ENCODE measurements at regions not wholly inside any gene's neighbourhood (a gene's known extent, or its start where the extent isn't known, plus 50 kb on each side); places are given as distances from the start of the nearest gene placed in this dataset.

DNA sequence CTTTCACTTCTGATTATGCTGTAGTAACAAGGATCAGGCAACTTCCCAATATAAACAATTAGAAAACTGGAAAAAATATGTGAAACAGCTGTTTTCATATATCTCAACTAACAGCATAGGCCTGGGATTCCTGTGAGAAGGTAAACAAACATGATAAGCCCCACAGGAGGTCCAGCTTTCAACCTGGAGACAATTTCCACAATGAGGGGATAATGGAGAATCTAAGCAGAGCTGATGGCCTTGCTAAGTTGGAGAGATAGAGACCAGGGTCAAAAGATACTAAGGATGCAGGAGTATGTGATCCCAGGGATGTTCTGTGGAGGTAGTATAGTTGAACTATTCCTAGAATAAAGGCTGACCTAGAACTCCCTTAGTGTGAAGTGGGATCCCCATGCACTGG is 452.3 kb upstream of the ACTRT1 start:
- no peak overlapping the region for H2AFZ ChIP-seq (ENCODE audit: insufficient read depth, low read depth, low read length, poor library complexity, severe bottlenecking)
- no peaks in the 10 kb centered on the region for H3K27me3 ChIP-seq (replicated peaks in 1 of 4; ENCODE audit: control extremely low read depth in 1 of 4, control insufficient read depth in 3 of 4, insufficient read depth in 4 of 4, low read length in 3 of 4)
- no peaks in the 10 kb centered on the region for H3K4me1 ChIP-seq (ENCODE audit: control insufficient read depth in 2 of 2, insufficient read depth in 2 of 2, low read length in 2 of 2)
- H3K27ac Mint-ChIP-seq: no peak overlapping the region
- no peak overlapping the region for H3K27ac ChIP-seq (ENCODE audit: low read length in 2 of 2)
- no peaks in the 10 kb centered on the region for H3K27me3 Mint-ChIP-seq
- ATAC-seq (ENCODE audit: low read depth): no peak
- no peaks in the 10 kb centered on the region for H3K36me3 ChIP-seq (replicated peaks in 1 of 2; ENCODE audit: control extremely low read depth in 1 of 2, control insufficient read depth in 1 of 2, extremely low read depth in 1 of 2, insufficient read depth in 2 of 2, low read length in 1 of 2)
- H3K4me1 Mint-ChIP-seq: no peaks in the 10 kb centered on the region
- no peak for DNase-seq
- H3K79me2 ChIP-seq (ENCODE audit: control insufficient read depth, insufficient read depth, low read length): no peaks in the 10 kb centered on the region
- TF ChIP-seq, protein P1, sequence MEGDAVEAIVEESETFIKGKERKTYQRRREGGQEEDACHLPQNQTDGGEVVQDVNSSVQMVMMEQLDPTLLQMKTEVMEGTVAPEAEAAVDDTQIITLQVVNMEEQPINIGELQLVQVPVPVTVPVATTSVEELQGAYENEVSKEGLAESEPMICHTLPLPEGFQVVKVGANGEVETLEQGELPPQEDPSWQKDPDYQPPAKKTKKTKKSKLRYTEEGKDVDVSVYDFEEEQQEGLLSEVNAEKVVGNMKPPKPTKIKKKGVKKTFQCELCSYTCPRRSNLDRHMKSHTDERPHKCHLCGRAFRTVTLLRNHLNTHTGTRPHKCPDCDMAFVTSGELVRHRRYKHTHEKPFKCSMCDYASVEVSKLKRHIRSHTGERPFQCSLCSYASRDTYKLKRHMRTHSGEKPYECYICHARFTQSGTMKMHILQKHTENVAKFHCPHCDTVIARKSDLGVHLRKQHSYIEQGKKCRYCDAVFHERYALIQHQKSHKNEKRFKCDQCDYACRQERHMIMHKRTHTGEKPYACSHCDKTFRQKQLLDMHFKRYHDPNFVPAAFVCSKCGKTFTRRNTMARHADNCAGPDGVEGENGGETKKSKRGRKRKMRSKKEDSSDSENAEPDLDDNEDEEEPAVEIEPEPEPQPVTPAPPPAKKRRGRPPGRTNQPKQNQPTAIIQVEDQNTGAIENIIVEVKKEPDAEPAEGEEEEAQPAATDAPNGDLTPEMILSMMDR (IDR thresholded peaks at IDR 0.05): no peak
- no peak for TF ChIP-seq EZH2 (IDR thresholded peaks at IDR 0.05; ENCODE audit: borderline replicate concordance, insufficient read depth, low read depth, low read length, poor library complexity, severe bottlenecking)
- ChIA-PET CTCF (no interaction called here), POLR2A (no interaction called here)
- no peaks in the 10 kb centered on the region for H3K9me3 Mint-ChIP-seq (ENCODE audit: insufficient read depth)
- no peak overlapping the region for H3K4me3 ChIP-seq (ENCODE audit: control extremely low read depth in 1 of 5, extremely low read depth in 1 of 5, insufficient read depth in 1 of 5, low read depth in 2 of 5, low read length in 4 of 5)
- no peak overlapping the region for H3K4me3 Mint-ChIP-seq
- no peaks in the 10 kb centered on the region for H3K9me3 ChIP-seq (ENCODE audit: control extremely low read depth in 1 of 3, control insufficient read depth in 2 of 3, insufficient read depth in 1 of 3, low read length in 2 of 3)
- H4K20me1 ChIP-seq (ENCODE audit: control insufficient read depth, insufficient read depth, low read length, poor library complexity, severe bottlenecking): no peaks in the 10 kb centered on the region
- no peak overlapping the region for H3K9ac ChIP-seq (ENCODE audit: low read length)
- intact Hi-C loops (cut with micrococcal nuclease): no loop called here
- no peak overlapping the region for H3K4me2 ChIP-seq (replicated peaks; ENCODE audit: low read depth, low read length, poor library complexity, severe bottlenecking)

DNA sequence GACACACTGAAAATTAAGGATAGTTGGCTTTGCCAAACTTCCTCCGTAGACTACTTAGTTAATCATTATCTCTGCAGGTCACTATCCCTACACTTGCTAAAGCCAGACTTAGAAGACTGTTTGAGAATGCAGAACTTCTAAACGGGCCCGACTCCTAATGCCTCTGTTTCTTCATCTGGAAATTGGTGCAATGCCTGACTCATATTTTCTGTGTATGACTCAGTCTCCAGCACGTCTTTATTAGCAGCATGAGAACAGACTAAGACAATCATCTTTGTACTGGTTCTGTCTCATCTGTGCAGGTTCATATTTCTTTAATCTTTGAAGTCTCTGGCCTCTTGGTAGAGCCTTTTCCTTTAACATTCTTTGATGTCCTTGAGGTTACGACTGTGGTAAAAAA is 411.9 kb upstream of the ACTRT1 start:
- DNase-seq (no peak), ATAC-seq (ENCODE audit: low read depth) (no peak)
- Histone ChIP-seq H3K27me3 (replicated peaks in 1 of 4; ENCODE audit: control extremely low read depth in 1 of 4, control insufficient read depth in 3 of 4, insufficient read depth in 4 of 4, low read length in 3 of 4) (no peaks in the 10 kb centered on the region), H3K4me2 (replicated peaks; ENCODE audit: low read depth, low read length, poor library complexity, severe bottlenecking) (no peak overlapping the region), H3K4me3 (ENCODE audit: control extremely low read depth in 1 of 5, extremely low read depth in 1 of 5, insufficient read depth in 1 of 5, low read depth in 2 of 5, low read length in 4 of 5) (no peak overlapping the region), H3K79me2 (ENCODE audit: control insufficient read depth, insufficient read depth, low read length) (no peaks in the 10 kb centered on the region), H2AFZ (ENCODE audit: insufficient read depth, low read depth, low read length, poor library complexity, severe bottlenecking) (no peak overlapping the region), H4K20me1 (ENCODE audit: control insufficient read depth, insufficient read depth, low read length, poor library complexity, severe bottlenecking) (no peaks in the 10 kb centered on the region), H3K36me3 (replicated peaks in 1 of 2; ENCODE audit: control extremely low read depth in 1 of 2, control insufficient read depth in 1 of 2, extremely low read depth in 1 of 2, insufficient read depth in 2 of 2, low read length in 1 of 2) (no peaks in the 10 kb centered on the region), H3K9ac (ENCODE audit: low read length) (no peak overlapping the region), H3K27ac (ENCODE audit: low read length in 2 of 2) (no peak overlapping the region), H3K9me3 (ENCODE audit: control extremely low read depth in 1 of 3, control insufficient read depth in 2 of 3, insufficient read depth in 1 of 3, low read length in 2 of 3) (no peaks in the 10 kb centered on the region), H3K4me1 (ENCODE audit: control insufficient read depth in 2 of 2, insufficient read depth in 2 of 2, low read length in 2 of 2) (no peaks in the 10 kb centered on the region)
- Mint-ChIP-seq H3K4me1 (no peaks in the 10 kb centered on the region), H3K9me3 (ENCODE audit: insufficient read depth) (peaks cover under 1% of the 10 kb centered on the region), H3K27me3 (no peaks in the 10 kb centered on the region), H3K27ac (no peak overlapping the region), H3K4me3 (no peak overlapping the region)
- CTCF ChIA-PET: no interaction called here
- intact Hi-C loops (cut with micrococcal nuclease): no loop called here
- POLR2A ChIA-PET: no interaction called here
- WGBS (ENCODE audit: insufficient coverage): 80% methylated on average over 1 of the region's 5 CpGs
- TF ChIP-seq, protein P1 (IDR thresholded peaks at IDR 0.05): no peak
- no peak for TF ChIP-seq EZH2 (IDR thresholded peaks at IDR 0.05; ENCODE audit: borderline replicate concordance, insufficient read depth, low read depth, low read length, poor library complexity, severe bottlenecking)
